ENCODE measurements at regions not wholly inside any gene's neighbourhood (a gene's known extent, or its start where the extent isn't known, plus 50 kb on each side); places are given as distances from the start of the nearest gene placed in this dataset.

- no peak for DNase-seq (ENCODE audit: low read depth)
These were observed 90.0 kb upstream of the PLPPR1 start for GRCh38 chr9:100938507-100938906.

GRCh38 chr9:100939636-100940035, 88.9 kb upstream of the PLPPR1 start:
- no peak for DNase-seq (ENCODE audit: low read depth)

- DNase-seq (ENCODE audit: low read depth) = no peak
These were observed 69.3 kb upstream of the PLPPR1 start for GRCh38 chr9:100959226-100959625.
